NCI-H128 (cell line): ENCODE measurements at regions not wholly inside any gene's neighbourhood (a gene's known extent, or its start where the extent isn't known, plus 50 kb on each side); places are given as distances from the start of the nearest gene placed in this dataset.

ENCODE experiments used
- DNase-seq: peaks from one replicate; lab custom pipeline; 2025; ENCODE audit not compliant: unreplicated experiment; lab: John Stamatoyannopoulos, UW

DNA sequence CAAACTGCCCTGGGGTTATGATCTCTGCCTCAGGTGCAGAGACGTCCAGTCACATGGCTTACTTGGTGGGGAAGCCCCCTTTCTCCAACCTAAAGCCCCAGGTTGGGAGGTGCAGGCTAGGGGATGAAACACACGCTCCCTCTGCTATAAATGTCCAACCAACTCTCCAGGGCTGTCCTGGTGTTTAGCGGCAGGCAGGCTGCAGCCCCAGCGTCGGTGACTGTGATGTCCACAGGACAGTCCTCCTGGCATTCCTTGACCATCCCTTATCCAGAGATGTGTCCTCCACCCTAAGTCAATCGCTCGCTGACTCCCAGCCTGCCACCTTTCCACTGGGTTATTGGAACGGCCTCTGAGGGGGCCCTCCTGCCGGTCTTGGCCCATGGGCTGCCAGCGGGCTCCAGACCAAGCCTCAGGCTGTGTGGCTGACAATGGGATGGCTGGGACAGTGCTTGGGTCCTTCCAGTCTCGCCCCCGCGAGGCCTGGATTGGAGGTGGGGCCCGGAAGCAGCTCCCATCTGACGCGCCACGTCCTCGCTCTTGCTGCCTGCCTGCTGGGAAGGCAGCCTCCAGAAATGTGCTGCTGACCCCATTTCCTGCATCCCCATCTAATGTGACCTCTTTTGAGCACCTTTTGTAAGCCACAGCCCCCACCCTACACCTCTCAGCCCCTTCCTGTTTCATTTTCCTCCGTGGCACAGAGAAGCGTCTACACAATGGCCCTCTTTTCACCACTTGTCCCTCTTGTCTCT is 60.8 kb upstream of the ADRA2C start:
- DNase-seq: no peak

GRCh38 chr4:3704669-3705068 is 61.5 kb upstream of the ADRA2C start:
- DNase-seq: no peak

GRCh38 chr4:3703677-3704521 is 62.3 kb upstream of the ADRA2C start:
- no peak for DNase-seq

GRCh38 chr4:3703343-3703676 is 62.9 kb upstream of the ADRA2C start:
- no peak for DNase-seq

GRCh38 chr4:3702561-3703221 is 63.5 kb upstream of the ADRA2C start:
- DNase-seq: no peak

DNA sequence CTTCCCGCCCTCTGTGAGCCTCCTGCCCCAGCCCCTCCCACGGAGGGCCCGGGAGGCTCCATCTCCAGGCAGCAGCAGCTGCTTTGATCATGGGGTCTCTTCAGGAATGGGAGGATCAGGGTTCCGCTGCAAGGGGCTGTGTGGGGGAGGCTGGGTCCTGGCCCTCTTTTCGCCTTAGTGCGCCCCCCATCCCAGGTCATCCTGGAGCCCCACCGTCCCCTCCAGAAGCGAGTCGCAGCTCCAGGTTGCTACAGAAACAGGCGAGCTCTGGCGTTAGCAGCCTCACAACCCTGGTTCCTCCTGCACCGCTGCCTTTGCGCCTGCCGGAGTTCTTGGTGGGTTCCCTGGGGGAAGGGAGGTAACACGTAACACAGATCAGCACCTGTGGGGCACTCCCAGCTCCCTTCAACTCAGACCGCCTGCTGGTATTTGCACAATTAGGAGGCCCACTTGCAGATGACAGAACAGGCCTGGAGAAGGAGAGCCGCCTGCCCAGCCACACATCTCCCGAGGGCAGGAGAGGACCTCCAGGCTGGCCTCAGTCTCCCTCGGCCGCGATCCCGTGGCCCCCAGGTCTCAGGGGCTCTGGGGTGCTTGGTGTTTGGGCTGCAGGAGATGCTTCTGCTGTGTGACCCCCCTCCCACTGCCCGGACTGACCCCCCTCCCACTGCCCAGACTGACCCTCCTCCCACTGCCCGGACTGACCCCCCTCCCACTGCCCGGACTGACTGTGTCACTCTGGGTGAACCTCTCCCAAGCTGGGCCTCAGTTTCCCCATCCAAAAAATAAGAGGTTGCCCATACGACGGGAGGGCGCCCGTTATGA is 64.2 kb upstream of the ADRA2C start:
- no peak for DNase-seq

GRCh38 chr4:3701271-3701734 is 64.9 kb upstream of the ADRA2C start:
- DNase-seq: no peak

- no peak for DNase-seq
Measured at GRCh38 chr4:3700736-3701135, 65.4 kb upstream of the ADRA2C start.

DNA sequence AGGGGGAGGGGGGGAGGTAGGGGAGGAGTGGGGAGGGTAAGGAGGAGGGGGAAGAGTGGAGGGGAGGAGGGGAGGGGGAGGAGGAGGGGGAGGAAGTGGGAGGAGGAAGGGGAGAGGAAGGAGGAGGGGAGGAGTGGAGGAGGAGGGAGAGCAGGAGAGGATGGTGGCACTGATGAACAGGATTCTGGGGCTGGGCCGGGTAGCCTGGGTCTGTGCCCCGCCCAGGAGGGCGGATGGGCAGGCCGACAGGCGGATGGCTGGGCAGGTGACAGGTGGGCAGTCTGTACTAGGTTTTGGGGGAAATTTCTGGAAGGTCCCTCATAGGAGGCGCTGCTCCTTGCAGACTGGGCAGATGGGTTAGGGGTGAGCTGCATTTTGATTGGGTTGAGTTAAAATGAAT is 66.0 kb upstream of the ADRA2C start:
- DNase-seq: no peak

DNA sequence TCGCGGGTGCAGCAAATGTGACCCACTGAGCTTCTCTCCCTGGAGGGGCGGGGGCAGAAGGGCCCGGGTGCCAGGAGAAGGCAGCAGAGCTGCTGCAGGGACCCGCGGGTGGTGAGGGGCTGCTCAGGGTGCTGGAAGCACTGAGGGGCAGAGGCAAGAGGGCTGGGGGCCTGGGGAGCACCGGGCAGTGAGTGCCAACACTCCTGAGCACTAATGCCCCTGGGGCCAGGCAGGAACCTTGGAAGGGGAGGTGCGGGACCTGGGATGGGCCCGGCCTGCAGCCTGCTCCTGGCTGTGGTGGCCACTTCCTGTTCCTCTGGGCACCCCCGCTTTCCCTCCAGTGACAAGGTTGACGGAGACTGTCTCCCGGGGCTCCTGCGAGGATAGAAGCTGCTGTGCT is 66.5 kb upstream of the ADRA2C start:
- no peak for DNase-seq

DNA sequence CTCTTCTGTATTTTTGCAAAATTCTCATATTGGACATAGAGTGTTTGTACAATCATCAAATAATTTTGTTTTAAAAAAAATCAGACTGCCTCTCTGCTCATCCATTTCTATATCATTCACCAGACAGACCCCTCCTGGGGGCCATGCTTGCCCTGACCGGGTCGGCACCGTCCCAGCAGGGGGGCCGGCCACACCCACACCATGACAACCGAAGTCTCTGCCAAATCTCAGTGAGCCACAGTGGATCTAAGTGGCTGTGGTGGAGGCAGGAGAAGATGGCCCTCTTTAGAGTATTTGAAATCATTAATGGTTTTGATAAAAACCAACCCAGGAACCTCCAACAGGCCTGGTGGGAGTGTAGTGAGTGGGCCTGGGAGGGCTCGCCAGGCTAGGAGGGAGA is 66.9 kb upstream of the ADRA2C start:
- no peak for DNase-seq

GRCh38 chr4:3697033-3697432 is 69.2 kb upstream of the ADRA2C start:
- no peak for DNase-seq

DNA sequence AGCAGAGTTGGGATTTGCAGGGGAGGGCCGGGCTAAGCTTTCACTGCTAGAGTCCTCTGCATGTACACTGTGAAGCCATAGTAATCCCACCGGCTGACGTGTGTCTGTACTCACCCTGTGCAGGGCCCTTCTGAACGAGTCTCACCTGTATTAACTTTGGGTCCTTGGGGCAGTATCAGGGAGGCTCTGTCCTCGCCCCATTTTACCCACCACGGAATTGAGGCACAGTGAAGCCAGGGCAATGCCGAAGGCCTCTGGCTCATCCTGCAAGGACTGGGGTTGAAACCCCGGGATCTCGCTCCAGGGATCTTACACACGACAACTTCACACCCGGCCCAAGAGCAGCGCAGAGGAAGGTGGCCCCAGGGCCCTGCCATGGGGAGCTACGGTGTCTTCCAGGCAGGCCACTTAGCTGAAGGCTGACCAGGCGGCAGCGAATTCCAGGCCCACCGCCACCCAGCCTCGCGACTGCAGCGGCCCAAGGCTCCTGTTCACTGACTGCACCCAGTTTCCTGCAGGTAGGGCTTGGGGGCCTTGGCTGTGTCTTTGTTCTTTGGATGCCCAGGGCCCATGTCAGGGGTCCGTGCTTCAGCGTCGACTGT is 75.5 kb upstream of the ADRA2C start:
- no peak for DNase-seq

- DNase-seq: no peak
Measured at GRCh38 chr4:3689576-3690550, 76.3 kb upstream of the ADRA2C start.

DNA sequence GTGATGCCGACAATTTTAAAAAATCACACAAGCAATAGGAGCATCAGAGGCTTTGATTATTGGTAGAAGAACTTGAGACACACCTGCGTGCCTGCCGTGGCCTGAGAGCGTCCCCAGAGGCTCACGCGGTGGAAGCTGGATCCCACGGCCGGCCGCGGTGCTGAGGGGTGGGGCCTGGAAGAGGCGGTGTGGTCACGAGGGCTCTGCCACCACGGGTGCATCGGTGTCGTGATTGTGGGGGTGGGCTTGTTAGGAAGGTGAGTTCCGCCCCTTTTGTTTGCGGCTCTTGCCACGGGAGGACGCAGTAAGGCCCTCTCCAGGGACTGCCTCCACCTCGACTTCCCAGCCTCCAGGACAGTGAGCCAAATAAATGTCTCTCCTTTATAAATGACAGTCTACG is 77.2 kb upstream of the ADRA2C start:
- no peak for DNase-seq

- no peak for DNase-seq
Measured at GRCh38 chr4:3688018-3688998, 77.9 kb upstream of the ADRA2C start.

GRCh38 chr4:3687538-3687937 is 78.6 kb upstream of the ADRA2C start:
- DNase-seq: no peak

DNA sequence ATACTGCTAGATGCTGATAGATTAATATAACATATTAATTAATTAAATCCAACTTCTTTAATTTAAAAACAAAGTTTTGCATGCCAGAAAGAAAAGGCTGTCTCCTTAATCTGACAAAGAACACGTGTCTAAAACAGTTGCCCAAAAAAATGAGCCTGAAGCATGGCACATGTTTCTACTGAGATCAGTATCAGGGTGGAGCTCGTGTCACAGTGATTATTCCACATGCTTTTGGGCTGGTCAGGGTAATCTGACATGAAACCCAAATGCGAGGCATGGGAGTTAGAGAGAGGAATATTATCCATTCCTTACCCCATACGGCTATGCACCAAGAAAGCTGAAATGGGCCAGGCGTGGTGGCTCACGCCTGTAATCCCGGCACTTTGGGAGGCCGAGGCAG is 79.4 kb upstream of the ADRA2C start:
- DNase-seq: no peak
